ENCODE measurements at regions not wholly inside any gene's neighbourhood (a gene's known extent, or its start where the extent isn't known, plus 50 kb on each side); places are given as distances from the start of the nearest gene placed in this dataset.

DNA sequence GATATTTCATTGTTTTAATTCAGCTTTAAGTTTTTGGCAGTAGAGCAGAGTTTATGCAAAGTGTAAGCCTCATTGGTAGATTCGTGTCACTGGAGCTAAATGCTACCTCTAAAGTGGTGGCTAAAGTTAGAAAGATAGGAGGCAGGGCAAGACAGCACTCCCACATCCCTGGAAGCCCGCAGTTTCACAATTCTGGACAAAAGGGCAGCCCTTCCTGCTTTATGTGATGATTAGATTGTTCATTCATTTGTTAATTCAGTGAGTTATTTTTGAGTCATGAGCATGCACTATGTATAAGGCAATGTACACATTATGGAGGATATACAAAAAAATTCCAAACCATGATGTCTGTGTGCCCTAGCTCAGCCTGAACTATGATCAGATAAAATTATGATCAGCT, 52.1 kb upstream of the EIF3M start:
- no peak for DNase-seq

DNA sequence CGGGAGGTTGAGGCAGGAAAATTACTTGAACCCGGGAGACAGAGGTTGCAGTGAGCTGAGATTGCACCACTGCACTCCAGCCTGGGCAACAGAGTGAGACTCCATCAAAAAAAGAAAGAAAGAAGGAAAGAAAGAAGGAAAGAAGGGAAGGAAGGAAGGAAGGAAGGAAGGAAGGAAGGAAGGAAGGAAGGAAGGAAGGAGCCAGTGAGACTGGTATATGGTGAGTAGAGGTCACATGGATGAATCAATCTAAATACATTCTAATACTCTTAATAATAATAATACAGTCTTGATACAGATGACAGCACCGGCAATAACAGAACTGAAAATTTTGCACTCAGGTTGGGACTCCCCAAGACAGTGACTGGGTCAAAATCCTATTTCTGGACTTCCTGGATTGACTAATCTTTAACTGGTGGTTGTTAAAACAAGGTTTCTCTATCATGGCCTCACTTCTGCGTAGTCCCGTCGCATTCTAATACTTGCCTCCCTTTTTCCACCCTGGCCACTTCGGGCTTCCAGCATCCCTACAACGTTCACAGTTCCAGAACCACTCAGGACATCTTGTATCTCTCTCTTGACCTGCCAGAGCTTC, 53.5 kb upstream of the EIF3M start:
- DNase-seq, result no peak

DNA sequence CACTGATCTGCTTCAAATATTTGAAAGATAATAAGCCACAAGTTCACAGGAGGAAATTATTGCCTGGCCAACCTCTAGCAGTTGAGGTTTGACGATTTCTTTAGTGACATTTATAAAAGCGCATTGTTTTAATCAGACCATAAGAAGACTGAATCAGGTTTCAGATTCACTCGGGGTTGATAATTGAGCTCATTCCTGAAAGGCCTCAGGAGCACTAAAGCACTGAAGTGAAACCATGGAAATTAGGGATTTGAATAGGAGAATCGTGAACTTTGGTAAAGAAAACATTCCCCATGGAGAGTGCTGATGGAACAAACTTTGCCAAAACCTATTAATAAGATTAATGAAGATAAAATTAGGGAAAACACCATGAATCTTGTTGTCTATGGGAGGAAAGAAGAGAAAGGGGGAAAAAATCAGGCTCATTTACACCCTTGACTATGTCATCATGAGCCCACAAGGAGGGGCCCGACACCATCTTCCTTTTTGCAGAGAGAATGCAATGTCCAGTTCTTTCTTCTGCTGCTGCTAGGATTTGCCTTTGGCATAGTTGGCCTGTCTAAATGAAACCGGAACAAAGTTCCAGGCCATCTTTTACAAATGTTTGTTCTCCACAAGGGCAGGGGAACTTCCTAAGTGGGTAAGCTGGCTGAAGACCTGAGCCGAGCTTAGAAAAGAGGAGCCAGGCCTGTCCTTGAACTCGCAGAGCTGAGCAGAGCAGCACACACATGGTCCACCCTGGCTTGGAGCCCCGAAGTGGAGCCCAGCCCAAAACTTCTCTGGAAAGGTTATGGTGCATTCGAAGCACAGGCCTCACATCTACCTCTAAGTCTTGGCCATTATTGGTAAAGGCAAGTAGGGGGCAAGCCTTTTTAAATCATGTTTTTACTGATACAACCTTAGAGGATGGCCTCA, 56.1 kb upstream of the EIF3M start:
- no peak for DNase-seq

DNA sequence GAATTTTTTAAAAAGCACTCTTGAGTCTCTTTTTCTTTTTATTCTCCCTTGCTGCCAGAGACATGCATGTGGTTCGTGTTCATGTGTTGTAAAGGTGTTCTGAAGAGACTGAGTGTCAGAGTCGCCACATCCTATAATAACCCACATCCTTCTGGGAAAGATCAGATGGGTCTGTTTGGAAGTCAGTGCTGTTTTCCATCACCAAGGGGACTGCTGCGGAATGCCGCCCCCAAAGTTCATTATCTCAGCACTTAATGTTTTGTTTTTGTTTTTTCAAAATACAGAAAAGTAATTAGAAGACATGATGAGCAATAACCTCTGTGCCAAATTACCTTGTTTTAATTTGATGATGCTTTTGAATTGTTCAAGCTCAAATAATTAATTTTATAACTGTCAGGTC, 56.9 kb upstream of the EIF3M start:
- no peak for DNase-seq

DNA sequence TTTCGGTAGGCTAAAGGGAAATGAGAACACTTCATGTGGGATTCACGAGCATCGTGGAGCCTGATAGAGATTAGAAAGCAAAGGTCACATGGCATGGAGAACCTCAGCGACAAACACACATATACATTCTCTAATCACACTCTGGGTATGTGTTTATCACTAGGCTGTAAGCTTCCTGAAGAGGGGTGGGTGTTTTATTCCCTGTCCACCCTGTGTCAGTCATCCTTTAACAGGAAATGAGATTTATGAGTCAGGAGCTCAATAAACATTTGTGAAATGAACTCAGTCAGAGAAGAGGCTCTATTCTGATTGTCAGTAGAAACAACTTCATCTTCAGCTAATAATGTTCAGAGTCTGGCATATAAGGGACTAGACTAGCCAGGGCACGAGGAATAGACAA, 71.7 kb upstream of the EIF3M start:
- no peak for DNase-seq

DNA sequence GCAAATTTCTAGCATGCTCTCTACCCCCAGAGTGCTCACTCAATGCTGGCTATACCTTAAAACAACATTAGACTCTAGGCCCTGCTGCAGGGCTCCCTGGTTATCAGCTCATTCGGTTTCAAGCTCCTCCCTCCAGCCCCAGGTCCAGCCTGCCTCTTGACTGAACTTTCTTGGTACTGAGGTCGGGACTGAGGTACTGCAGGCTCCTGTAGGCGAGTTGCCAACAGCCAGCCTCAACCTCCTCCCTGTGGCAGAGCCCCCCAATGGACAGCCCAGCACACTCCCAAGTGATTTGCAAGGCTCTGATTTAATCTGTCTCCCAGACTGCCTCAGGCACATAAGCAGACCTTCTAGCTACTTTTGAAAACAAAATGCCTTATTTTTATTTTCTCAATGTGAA, 73.6 kb upstream of the EIF3M start:
- DNase-seq, result no peak

DNA sequence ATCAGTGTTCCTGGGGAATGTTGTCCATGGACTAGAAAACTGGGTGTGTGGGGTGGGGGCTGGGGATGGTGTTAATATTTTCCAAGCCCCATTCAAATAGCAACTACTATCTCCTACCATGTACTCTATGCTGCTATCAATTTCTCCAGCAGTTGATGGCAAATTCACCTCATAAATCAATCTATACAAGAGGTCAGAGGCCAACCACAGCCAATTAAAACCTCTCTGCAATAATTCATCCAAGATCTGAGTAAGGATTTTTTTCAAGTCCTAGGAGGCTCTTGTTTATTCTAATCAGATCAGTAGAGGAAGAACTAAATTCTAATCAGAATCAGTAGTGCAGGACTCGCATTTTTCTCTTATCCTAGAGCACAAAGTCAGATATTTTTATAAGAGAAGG, 73.4 kb upstream of the WT1 start:
- no peak for DNase-seq

DNA sequence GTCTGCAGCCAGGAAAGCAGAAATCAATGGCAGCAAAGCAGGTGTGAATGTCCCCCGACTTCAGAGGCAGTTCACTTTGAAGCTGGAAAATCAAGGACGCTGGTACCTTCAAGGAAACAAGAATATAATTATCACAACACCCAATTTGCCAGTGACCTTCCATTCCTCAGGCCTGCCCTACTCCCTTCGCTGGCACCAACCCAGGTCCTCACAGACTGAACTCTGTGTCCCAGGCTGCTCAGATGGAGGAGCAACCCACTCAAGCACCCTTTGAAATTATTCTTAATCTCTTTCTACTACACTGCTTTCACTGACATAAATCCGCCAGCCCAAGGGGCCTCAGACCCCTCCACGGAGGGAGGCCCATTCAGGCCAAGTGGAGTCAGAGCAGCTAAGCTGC, 64.7 kb upstream of the WT1 start:
- no peak for DNase-seq

DNA sequence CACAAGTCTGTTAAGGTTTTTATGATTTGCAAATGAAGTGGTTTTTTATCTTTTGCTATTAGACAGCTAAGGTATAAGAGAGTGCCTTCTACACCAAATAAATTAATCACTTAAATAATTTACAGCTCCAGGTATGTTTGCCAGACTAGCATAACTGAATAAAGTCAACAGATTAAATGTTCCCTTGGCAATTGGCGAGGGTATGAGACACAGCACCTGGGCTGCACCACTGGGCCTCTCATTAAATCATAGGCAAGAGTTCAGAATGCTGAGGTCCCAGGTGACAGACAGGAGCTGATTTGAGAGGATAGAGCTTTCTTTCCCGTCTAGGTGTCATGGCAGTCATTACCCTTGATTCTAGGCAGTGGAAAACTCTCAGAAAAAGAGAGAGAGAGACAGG, 62.6 kb upstream of the WT1 start:
- no peak for DNase-seq

DNA sequence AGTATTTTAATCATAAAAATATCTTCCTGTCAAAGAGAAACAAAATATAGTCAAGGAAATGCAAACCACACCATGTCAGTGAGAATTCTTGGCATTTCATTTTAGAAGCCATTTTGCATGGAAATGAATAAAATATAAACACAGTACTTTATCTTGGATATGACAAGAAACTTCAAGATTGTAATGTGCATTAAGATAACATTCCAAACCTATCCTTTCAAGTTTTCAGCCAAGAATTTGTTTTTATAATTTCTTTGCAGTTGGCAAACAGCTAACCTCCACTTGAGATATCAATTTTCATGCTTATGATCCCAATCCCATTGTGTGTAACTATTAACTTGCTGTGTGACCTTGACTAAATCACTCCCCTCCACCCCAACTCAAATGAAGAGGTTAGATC, 59.3 kb upstream of the WT1 start:
- DNase-seq, result no peak

DNA sequence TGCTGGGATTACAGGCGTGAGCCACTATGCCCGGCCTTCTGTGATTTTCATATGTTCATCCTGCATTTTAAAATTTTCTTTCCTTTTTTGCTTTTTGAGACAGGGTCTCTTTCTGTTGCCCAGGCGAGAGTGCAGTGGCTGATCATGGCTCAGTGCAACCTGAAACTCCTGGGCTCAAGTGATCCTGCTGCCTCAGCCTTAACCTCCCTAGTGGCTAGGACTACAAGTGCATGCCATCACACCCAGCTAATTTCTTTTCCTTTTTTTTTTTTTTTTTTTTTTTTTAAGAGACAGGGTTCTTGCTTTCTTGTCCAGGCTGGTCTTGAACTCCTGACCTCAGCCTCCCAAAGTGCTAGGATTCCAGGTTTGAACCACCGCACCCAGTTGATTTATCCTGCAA, 54.1 kb upstream of the WT1 start:
- DNase-seq, result no peak

DNA sequence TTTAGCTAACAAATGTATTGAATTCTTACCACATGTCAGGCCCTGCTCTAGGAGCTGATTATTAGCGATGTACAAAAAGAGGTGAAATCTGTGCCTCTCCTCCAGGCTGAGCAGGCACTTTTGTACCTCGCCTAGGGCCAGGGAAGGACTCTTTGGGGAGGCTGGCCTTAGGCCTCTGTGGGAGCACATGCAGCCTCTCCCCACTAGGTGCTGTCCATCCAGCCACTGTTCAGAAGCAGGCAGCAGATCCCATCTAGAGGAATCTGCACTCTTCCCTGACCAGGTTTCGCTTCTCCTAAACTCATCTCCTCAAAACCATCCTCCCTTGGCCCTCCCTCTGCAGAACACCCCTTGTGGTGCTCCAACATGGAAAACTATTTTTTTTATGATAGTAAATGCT, 51.9 kb upstream of the WT1 start:
- peak; percentile 4 for DNase-seq

DNA sequence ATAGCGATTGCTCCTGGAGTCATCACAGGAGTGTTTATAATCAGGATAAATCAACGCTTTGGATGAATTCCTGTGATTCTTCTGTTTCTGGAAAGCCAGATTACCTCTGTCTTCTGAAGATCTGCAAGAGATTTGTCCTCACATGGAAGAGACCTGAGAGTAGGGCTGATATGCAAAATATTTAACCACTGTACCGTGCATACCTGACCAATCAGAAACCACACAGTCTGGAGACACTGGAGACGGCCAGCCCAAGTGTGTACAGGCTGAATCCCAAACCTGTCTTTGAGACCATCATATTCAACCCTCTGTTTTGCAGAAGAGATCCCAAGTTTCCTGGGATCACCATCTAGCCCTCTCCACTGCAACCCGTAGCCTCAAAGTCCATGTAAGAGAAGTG, 50.4 kb upstream of the WT1 start:
- no peak for DNase-seq

Data from EL (cell line).